NCI-H2171 (cell line): ENCODE measurements at regions not wholly inside any gene's neighbourhood (a gene's known extent, or its start where the extent isn't known, plus 50 kb on each side); places are given as distances from the start of the nearest gene placed in this dataset.

Experiments used
- DNase-seq: peaks from one replicate; lab custom pipeline; 2025; lab: John Stamatoyannopoulos, UW

- no peak for DNase-seq
Measured at GRCh38 chr3:90015688-90016356, 908.4 kb downstream of the EPHA3 start.

- DNase-seq, result no peak
Measured at GRCh38 chr3:90016555-90016954, 909.1 kb downstream of the EPHA3 start.

GRCh38 chr3:90018779-90019178, 911.4 kb downstream of the EPHA3 start:
- no peak for DNase-seq

- no peak for DNase-seq
Measured at GRCh38 chr3:90025019-90025418, 917.6 kb downstream of the EPHA3 start.

GRCh38 chr3:90026406-90026805, 919.0 kb downstream of the EPHA3 start:
- DNase-seq, result no peak

GRCh38 chr3:90031121-90031520, 923.7 kb downstream of the EPHA3 start:
- no peak for DNase-seq

GRCh38 chr3:90032980-90033641, 925.7 kb downstream of the EPHA3 start:
- DNase-seq, result no peak

- DNase-seq, result no peak
Measured at GRCh38 chr3:90034038-90034437, 926.6 kb downstream of the EPHA3 start.

GRCh38 chr3:90035643-90036042, 928.2 kb downstream of the EPHA3 start:
- DNase-seq, result no peak

- no peak for DNase-seq
Measured at GRCh38 chr3:90036939-90037469, 929.6 kb downstream of the EPHA3 start.

GRCh38 chr3:90039994-90040393, 932.6 kb downstream of the EPHA3 start:
- no peak for DNase-seq

GRCh38 chr3:90040554-90040953, 933.1 kb downstream of the EPHA3 start:
- no peak for DNase-seq

- DNase-seq, result no peak
Measured at GRCh38 chr3:90041995-90042394, 934.6 kb downstream of the EPHA3 start.

GRCh38 chr3:90043287-90043686, 935.9 kb downstream of the EPHA3 start:
- DNase-seq, result no peak

GRCh38 chr3:90044084-90044816, 936.8 kb downstream of the EPHA3 start:
- no peak for DNase-seq

GRCh38 chr3:90052425-90052950, 945.1 kb downstream of the EPHA3 start:
- no peak for DNase-seq

GRCh38 chr3:90054311-90054710, 946.9 kb downstream of the EPHA3 start:
- DNase-seq, result no peak

- DNase-seq, result no peak
Measured at GRCh38 chr3:90055666-90056065, 948.2 kb downstream of the EPHA3 start.

GRCh38 chr3:90056281-90057032, 949.0 kb downstream of the EPHA3 start:
- no peak for DNase-seq

GRCh38 chr3:90062016-90062415, 954.6 kb downstream of the EPHA3 start:
- no peak for DNase-seq

GRCh38 chr3:90062631-90063200, 955.3 kb downstream of the EPHA3 start:
- no peak for DNase-seq

GRCh38 chr3:90068783-90069182, 961.4 kb downstream of the EPHA3 start:
- DNase-seq, result no peak
